Pancreas (tissue), 10 donors: ENCODE measurements at regions not wholly inside any gene's neighbourhood (a gene's known extent, or its start where the extent isn't known, plus 50 kb on each side); places are given as distances from the start of the nearest gene placed in this dataset.

Experiments used
- ATAC-seq, 4 donors: fragments of 200-7000 bp; cut with Tn5 transposase; one replicate each; pipeline versions ENCODE4 v1.8.0 to v1.9.1; 2020; ENCODE audit warnings: mild to moderate bottlenecking in 4 of 4, moderate library complexity in 4 of 4
- DNase-seq, 6 donors: peaks; one replicate each; pipeline ENCODE4 v3.0.0-alpha.2; 2020
- FAIRE-seq: peaks from 2 replicates; lab custom pipeline; 2012; peaks lifted over from hg19 to GRCh38; lab: Jason Lieb, UNC
- H3K27ac ChIP-seq, 4 donors: fragments of 200-600 bp; sonication (generic); 1 replicate in 3 of 4; 2 replicates in 1 of 4; pipeline versions ENCODE4 v1.5.0 to v1.8.0; 2020
- H3K27me3 ChIP-seq, 4 donors: fragments of 200-600 bp; one replicate each; pipeline ENCODE4 v1.8.0; 2021
- H3K36me3 ChIP-seq, 3 donors: fragments of 200-600 bp; sonication (generic) in 1 of 3; one replicate each; pipeline versions ENCODE4 v1.5.0 to v1.8.0; 2020 to 2021
- H3K4me1 ChIP-seq, 3 donors: fragments of 200-600 bp; one replicate each; pipeline ENCODE4 v1.8.0; 2021
- H3K4me3 ChIP-seq, 4 donors: fragments of 200-600 bp; sonication (generic) in 2 of 4; one replicate each; pipeline versions ENCODE4 v1.5.0 to v1.8.0; 2020 to 2021
- H3K9me3 ChIP-seq, 4 donors: fragments of 200-600 bp; one replicate each; pipeline ENCODE4 v1.8.0; 2021
- CTCF ChIP-seq, 4 donors: fragments of 200-600 bp; sonication (generic) in 3 of 4; IDR thresholded peaks; one replicate each; pipeline versions ENCODE4 v1.5.0 to v1.8.0; 2021; ENCODE audit warnings: antibody characterized with exemption in 4 of 4
- WGBS, 2 donors: extraction: QIAGEN DNeasy Blood & Tissue Kit; methylation state at CpG; one replicate each; pipeline ENCODE4 v1.1.7; 2013; 5-methylcytosine and 5-hydroxymethylcytosine counted together
- intact Hi-C, 3 donors: fragments of 100-400 bp; cut with DNase I; formaldehyde crosslinking; loops; one replicate each; pipeline versions ENCODE4 v1.11.1 to v1.14.2; 2022
- donor health status: healthy with polysubstance abuse.
- donor health status: DM: no; HTN: no; CAD: no; lungs with moderate emphysema.
- donor health status: DM: no; HTN: no; CAD: no.
- donor health status: control.
- donor health status: control.
- donor health status: Bipolar disorder and iron deficiency.
- donor health status: DM: yes; HTN: yes; CAD: no.
- donor health status: DM: no; HTN: no; CAD: no.
- donor health status: DM: no; HTN: no; CAD: no.
- donor health status: DM: yes; HTN: yes; CAD: no.

GRCh38 chr13:69649063-69649392, 458.6 kb upstream of the ATXN8OS start:
- no peaks in the 10 kb centered on the region for H3K36me3 ChIP-seq
- intact Hi-C loops = no loop called here
- no peaks in the 10 kb centered on the region for H3K9me3 ChIP-seq
- whole genome bisulfite sequencing, 2 donors = 61 to 69% methylated on average over 2 of the region's 2 CpGs
- no peak overlapping the region for H3K4me3 ChIP-seq
- ATAC-seq = no peak
- H3K27ac ChIP-seq = no peak overlapping the region
- no peak for TF ChIP-seq CTCF (IDR thresholded peaks at IDR 0.05)
- no peaks in the 10 kb centered on the region for H3K4me1 ChIP-seq
- DNase-seq = no peak
- no peak for FAIRE-seq
- no peaks in the 10 kb centered on the region for H3K27me3 ChIP-seq

- no peaks in the 10 kb centered on the region for H3K36me3 ChIP-seq
- ATAC-seq (no peak), DNase-seq (no peak), FAIRE-seq (no peak)
- H3K27ac ChIP-seq = no peak overlapping the region
- no peaks in the 10 kb centered on the region for H3K27me3 ChIP-seq
- intact Hi-C loops = no loop called here
- no peak overlapping the region for H3K4me3 ChIP-seq
- no peaks in the 10 kb centered on the region for H3K4me1 ChIP-seq
- TF ChIP-seq CTCF (IDR thresholded peaks at IDR 0.05) = no peak
- H3K9me3 ChIP-seq = no peaks in the 10 kb centered on the region
- 75 to 87% methylated on average over 3 of the region's 3 CpGs for WGBS, 2 donors
Observed at GRCh38 chr13:69648340-69649062, 459.1 kb upstream of the ATXN8OS start.

GRCh38 chr13:69644447-69644846, 463.2 kb upstream of the ATXN8OS start:
- Histone ChIP-seq H3K4me3 (no peak overlapping the region), H3K27ac (no peak overlapping the region), H3K36me3 (no peaks in the 10 kb centered on the region), H3K9me3 (no peaks in the 10 kb centered on the region), H3K27me3 (no peaks in the 10 kb centered on the region), H3K4me1 (no peaks in the 10 kb centered on the region)
- ATAC-seq (no peak), DNase-seq (no peak), FAIRE-seq (no peak)
- intact Hi-C loops = no loop called here
- no peak for TF ChIP-seq CTCF (IDR thresholded peaks at IDR 0.05)

- no peak for FAIRE-seq
- H3K27me3 ChIP-seq = no peaks in the 10 kb centered on the region
- intact Hi-C loops = no loop called here
Observed at GRCh38 chr13:69641773-69642172, 465.9 kb upstream of the ATXN8OS start.

More at GRCh38 chr13:69641773-69642172, 465.9 kb upstream of the ATXN8OS start:
- Histone ChIP-seq H3K9me3 (no peaks in the 10 kb centered on the region), H3K27ac (no peak overlapping the region), H3K4me3 (no peak overlapping the region), H3K36me3 (no peaks in the 10 kb centered on the region), H3K4me1 (no peaks in the 10 kb centered on the region)
- DNase-seq (no peak), ATAC-seq (no peak)
- no peak for TF ChIP-seq CTCF (IDR thresholded peaks at IDR 0.05)
